Liver (tissue), 8 donors: ENCODE measurements at regions not wholly inside any gene's neighbourhood (a gene's known extent, or its start where the extent isn't known, plus 50 kb on each side); places are given as distances from the start of the nearest gene placed in this dataset.

Source experiments
- DNase-seq: peaks from one replicate; pipeline ENCODE4 v3.0.0-alpha.2; 2017; ENCODE audit warnings: low spot score
- H3K27ac ChIP-seq, 2 donors: one replicate each; pipeline ENCODE4 v1.7.0; 2013; ENCODE audit warnings: inconsistent platforms in 2 of 2, low read length in 2 of 2, control low read depth in 1 of 2, low read depth in 1 of 2, mild to moderate bottlenecking in 1 of 2
- H3K27me3 ChIP-seq, 4 donors: one replicate each; pipeline versions ENCODE4 v1.6.1 to v1.7.0; 2013; ENCODE audit warnings: low read length in 3 of 4, inconsistent platforms in 1 of 4, mild to moderate bottlenecking in 1 of 4, moderate library complexity in 1 of 4; ENCODE audit not compliant: control insufficient read depth in 4 of 4, insufficient read depth in 4 of 4
- H3K36me3 ChIP-seq, 4 donors: one replicate each; pipeline versions ENCODE4 v1.6.1 to v1.7.0; 2013; ENCODE audit warnings: low read length in 3 of 4, mild to moderate bottlenecking in 3 of 4, low read depth in 1 of 4, moderate library complexity in 1 of 4; ENCODE audit not compliant: control insufficient read depth in 4 of 4, insufficient read depth in 3 of 4
- H3K4me1 ChIP-seq, 4 donors: one replicate each; pipeline versions ENCODE4 v1.6.1 to v1.7.0; 2013; ENCODE audit warnings: low read length in 3 of 4, mild to moderate bottlenecking in 3 of 4, moderate library complexity in 1 of 4; ENCODE audit not compliant: control insufficient read depth in 4 of 4, insufficient read depth in 4 of 4
- H3K4me3 ChIP-seq, 3 donors: one replicate each; pipeline versions ENCODE4 v1.6.1 to v1.7.0; 2013; ENCODE audit warnings: low read length in 3 of 3, control low read depth in 1 of 3, low read depth in 1 of 3, mild to moderate bottlenecking in 1 of 3
- H3K9ac ChIP-seq, 2 donors: one replicate each; pipeline ENCODE4 v1.7.0; 2013; ENCODE audit warnings: low read length in 2 of 2, mild to moderate bottlenecking in 2 of 2, moderate library complexity in 2 of 2, control low read depth in 1 of 2, low read depth in 1 of 2
- H3K9me3 ChIP-seq, 4 donors: one replicate each; pipeline versions ENCODE4 v1.6.1 to v1.7.0; 2013; ENCODE audit warnings: low read length in 3 of 4; ENCODE audit not compliant: control insufficient read depth in 4 of 4
- ATF3 ChIP-seq: IDR thresholded peaks from 2 replicates; pipeline ENCODE4 v1.6.1; 2016; ENCODE audit warnings: antibody characterized with exemption
- CTCF ChIP-seq: fragments of 150-350 bp; IDR thresholded peaks from 2 replicates; pipeline ENCODE4 v1.5.1; 2017; ENCODE audit warnings: improper control_type of control experiment, low read depth, low read length; ENCODE audit not compliant: missing input control
- EGR1 ChIP-seq, 2 donors: IDR thresholded peaks; 2 replicates each; pipeline ENCODE4 v1.6.1; 2016 to 2018; ENCODE audit warnings: antibody characterized with exemption in 2 of 2, low read depth in 2 of 2
- FOXA1 ChIP-seq: IDR thresholded peaks from 2 replicates; pipeline ENCODE4 v1.6.1; 2016; ENCODE audit warnings: antibody characterized with exemption
- FOXA2 ChIP-seq: IDR thresholded peaks from 2 replicates; pipeline ENCODE4 v1.6.1; 2016; ENCODE audit warnings: antibody characterized with exemption
- GABPA ChIP-seq, 2 donors: IDR thresholded peaks in 1 of 2; conservative IDR thresholded peaks in 1 of 2; 2 replicates each; pipeline ENCODE4 v1.6.1; 2016; ENCODE audit warnings: antibody characterized with exemption in 2 of 2, mild to moderate bottlenecking in 1 of 2, moderate library complexity in 1 of 2
- HNF4A ChIP-seq, 2 donors: conservative IDR thresholded peaks; 2 replicates each; pipeline ENCODE4 v1.6.1; 2016; ENCODE audit warnings: antibody characterized with exemption in 2 of 2, mild to moderate bottlenecking in 2 of 2
- HNF4G ChIP-seq: IDR thresholded peaks from 2 replicates; pipeline ENCODE4 v1.6.1; 2016; ENCODE audit warnings: antibody characterized with exemption
- JUND ChIP-seq, 2 donors: IDR thresholded peaks; 2 replicates each; pipeline ENCODE4 v1.6.1; 2016; ENCODE audit warnings: antibody characterized with exemption in 2 of 2
- MAX ChIP-seq: IDR thresholded peaks from 2 replicates; pipeline ENCODE4 v1.6.1; 2016; ENCODE audit warnings: antibody characterized with exemption
- NR2F2 ChIP-seq: IDR thresholded peaks from 2 replicates; pipeline ENCODE4 v1.6.1; 2016; ENCODE audit warnings: antibody characterized with exemption
- RAD21 ChIP-seq, 2 donors: IDR thresholded peaks; 2 replicates each; pipeline ENCODE4 v1.6.1; 2016; ENCODE audit warnings: antibody characterized with exemption in 2 of 2, mild to moderate bottlenecking in 2 of 2
- REST ChIP-seq: IDR thresholded peaks from 2 replicates; pipeline ENCODE4 v1.6.1; 2016; ENCODE audit warnings: antibody characterized with exemption, mild to moderate bottlenecking
- RXRA ChIP-seq, 2 donors: IDR thresholded peaks; 2 replicates each; pipeline ENCODE4 v1.6.1; 2017 to 2018; ENCODE audit warnings: antibody characterized with exemption in 2 of 2, mild to moderate bottlenecking in 1 of 2
- SP1 ChIP-seq: IDR thresholded peaks from 2 replicates; pipeline ENCODE4 v1.6.1; 2018; ENCODE audit warnings: antibody characterized with exemption, mild to moderate bottlenecking
- TAF1 ChIP-seq: conservative IDR thresholded peaks from 2 replicates; pipeline ENCODE4 v1.6.1; 2016; ENCODE audit warnings: antibody characterized with exemption, mild to moderate bottlenecking
- YY1 ChIP-seq: IDR thresholded peaks from 2 replicates; pipeline ENCODE4 v1.6.1; 2016; ENCODE audit warnings: antibody characterized with exemption, mild to moderate bottlenecking
- ZBTB33 ChIP-seq: IDR thresholded peaks from 2 replicates; pipeline ENCODE4 v1.6.1; 2016; ENCODE audit warnings: antibody characterized with exemption
- WGBS: extraction: QIAGEN DNeasy Blood & Tissue Kit; methylation state at CpG from one replicate; pipeline ENCODE4 v1.1.7; 2013; 5-methylcytosine and 5-hydroxymethylcytosine counted together
- donor health status: healthy.
- donor health status: healthy.
- donor health status: healthy.
- donor health status: healthy.
- donor health status: healthy.

GRCh38 chr6:169895000-169895759, 143.8 kb downstream of the ERMARD start:
- TF ChIP-seq RXRA (IDR thresholded peaks at IDR 0.05) = no peak
- no peak for TF ChIP-seq NR2F2
- TF ChIP-seq EGR1 (IDR thresholded peaks at IDR 0.05; ENCODE audit: low read depth in 2 of 2) = no peak
- TF ChIP-seq RAD21 (IDR thresholded peaks at IDR 0.05) = no peak
- no peak for TF ChIP-seq GABPA (IDR thresholded peaks at IDR 0.05 in 1 of 2, conservative IDR thresholded peaks at IDR 0.05 in 1 of 2)
- no peak for TF ChIP-seq HNF4G
- no peak for TF ChIP-seq REST
- TF ChIP-seq FOXA1 = no peak
- TF ChIP-seq JUND (IDR thresholded peaks at IDR 0.05) = no peak
- TF ChIP-seq MAX = no peak
- no peak for TF ChIP-seq CTCF
- no peak for TF ChIP-seq FOXA2
- no peak for TF ChIP-seq ZBTB33
- TF ChIP-seq HNF4A (conservative IDR thresholded peaks at IDR 0.05) = no peak
- no peak for TF ChIP-seq YY1
- no peak for TF ChIP-seq TAF1
- TF ChIP-seq SP1 = no peak
- no peak for TF ChIP-seq ATF3
- 86% methylated on average over 7 of the region's 7 CpGs for WGBS
- H3K4me3 ChIP-seq = no peak overlapping the region
- DNase-seq = peak; percentile 9
- H3K27ac ChIP-seq = no peak overlapping the region
- no peaks in the 10 kb centered on the region for H3K4me1 ChIP-seq
- H3K27me3 ChIP-seq = no peaks in the 10 kb centered on the region
- H3K36me3 ChIP-seq = no peaks in the 10 kb centered on the region
- H3K9me3 ChIP-seq = peaks cover 0 to 7% (median 0%) of the 10 kb centered on the region in 4 donors
- H3K9ac ChIP-seq = no peak overlapping the region
